Endometrium (tissue), 2 donors: ENCODE measurements at regions not wholly inside any gene's neighbourhood (a gene's known extent, or its start where the extent isn't known, plus 50 kb on each side); places are given as distances from the start of the nearest gene placed in this dataset.

ENCODE experiments used
- FAIRE-seq: peaks from 2 replicates; lab custom pipeline; 2012; peaks lifted over from hg19 to GRCh38; lab: Jason Lieb, UNC
- donor health status: control.
- donor health status: control.

- FAIRE-seq: no peak
Observed at GRCh38 chr3:41111011-41111410, 88.3 kb upstream of the CTNNB1 start.

- no peak for FAIRE-seq
Observed at GRCh38 chr3:41112466-41112865, 86.8 kb upstream of the CTNNB1 start.

- no peak for FAIRE-seq
Observed at GRCh38 chr3:41115069-41115468, 84.2 kb upstream of the CTNNB1 start.

- FAIRE-seq: no peak
Observed at GRCh38 chr3:41116851-41117250, 82.5 kb upstream of the CTNNB1 start.

GRCh38 chr3:41117398-41117870, 81.9 kb upstream of the CTNNB1 start:
- FAIRE-seq: no peak

GRCh38 chr3:41118461-41119390, 80.6 kb upstream of the CTNNB1 start:
- no peak for FAIRE-seq

- FAIRE-seq: no peak
Observed at GRCh38 chr3:41120460-41120859, 78.8 kb upstream of the CTNNB1 start.

- FAIRE-seq: no peak
Observed at GRCh38 chr3:41125258-41125657, 74.0 kb upstream of the CTNNB1 start.

GRCh38 chr3:41126472-41126871, 72.8 kb upstream of the CTNNB1 start:
- FAIRE-seq: no peak

- no peak for FAIRE-seq
Observed at GRCh38 chr3:41126961-41127360, 72.3 kb upstream of the CTNNB1 start.

- FAIRE-seq: no peak
Observed at GRCh38 chr3:41127414-41127813, 71.9 kb upstream of the CTNNB1 start.

- FAIRE-seq: no peak
Observed at GRCh38 chr3:41129731-41130130, 69.6 kb upstream of the CTNNB1 start.

- FAIRE-seq: no peak
Observed at GRCh38 chr3:41131224-41131623, 68.1 kb upstream of the CTNNB1 start.

- FAIRE-seq: no peak
Observed at GRCh38 chr3:41137686-41138111, 61.6 kb upstream of the CTNNB1 start.

- no peak for FAIRE-seq
Observed at GRCh38 chr3:41138146-41138545, 61.2 kb upstream of the CTNNB1 start.

GRCh38 chr3:41138601-41139000, 60.7 kb upstream of the CTNNB1 start:
- no peak for FAIRE-seq

GRCh38 chr3:41140242-41140641, 59.1 kb upstream of the CTNNB1 start:
- no peak for FAIRE-seq

- no peak for FAIRE-seq
Observed at GRCh38 chr3:41141433-41142167, 57.7 kb upstream of the CTNNB1 start.

GRCh38 chr3:41143421-41144031, 55.8 kb upstream of the CTNNB1 start:
- no peak for FAIRE-seq

GRCh38 chr3:41144631-41145030, 54.7 kb upstream of the CTNNB1 start:
- no peak for FAIRE-seq

GRCh38 chr3:41148478-41148877, 50.8 kb upstream of the CTNNB1 start:
- no peak for FAIRE-seq

GRCh38 chr3:41148901-41149300, 50.4 kb upstream of the CTNNB1 start:
- no peak for FAIRE-seq
